Trophoblast cell (in vitro differentiated cells and primary cell): ENCODE measurements at regions not wholly inside any gene's neighbourhood (a gene's known extent, or its start where the extent isn't known, plus 50 kb on each side); places are given as distances from the start of the nearest gene placed in this dataset.

Experiments used
- DNase-seq, 2 donors: peaks; one replicate each; pipeline ENCODE4 v3.0.0-alpha.2; 2016
- H2AFZ ChIP-seq: 2 replicates; pipeline ENCODE4 v1.6.1; 2013; ENCODE audit warnings: low read length, moderate library complexity, mild to moderate bottlenecking; ENCODE audit not compliant: insufficient read depth, poor library complexity
- H2AK5ac ChIP-seq: 2 replicates; pipeline ENCODE4 v1.6.1; 2013; ENCODE audit warnings: mild to moderate bottlenecking, low read length
- H2BK120ac ChIP-seq: 2 replicates; pipeline ENCODE4 v1.6.1; 2013; ENCODE audit warnings: low read length, mild to moderate bottlenecking, moderate library complexity; ENCODE audit not compliant: insufficient read depth, poor library complexity
- H2BK12ac ChIP-seq: 2 replicates; pipeline ENCODE4 v1.6.1; 2013; ENCODE audit warnings: mild to moderate bottlenecking, low read length, moderate library complexity
- H2BK5ac ChIP-seq: 2 replicates; pipeline ENCODE4 v1.6.1; 2013; ENCODE audit warnings: low read length, low read depth, moderate library complexity, mild to moderate bottlenecking; ENCODE audit not compliant: poor library complexity
- H3K14ac ChIP-seq: 2 replicates; pipeline ENCODE4 v1.6.1; 2013; ENCODE audit warnings: mild to moderate bottlenecking, low read length
- H3K18ac ChIP-seq: 2 replicates; pipeline ENCODE4 v1.6.1; 2013; ENCODE audit warnings: mild to moderate bottlenecking, low read length
- H3K23ac ChIP-seq: 2 replicates; pipeline ENCODE4 v1.6.1; 2013; ENCODE audit warnings: low read length
- H3K27ac ChIP-seq: 2 replicates; pipeline ENCODE4 v1.5.1; 2013; ENCODE audit warnings: low read depth, mild to moderate bottlenecking, inconsistent platforms, low read length, moderate library complexity
- H3K27me3 ChIP-seq: 2 replicates; pipeline ENCODE4 v1.6.1; 2013; ENCODE audit warnings: inconsistent platforms, mild to moderate bottlenecking, low read length, moderate library complexity; ENCODE audit not compliant: insufficient read depth
- H3K36me3 ChIP-seq, 2 experiments: 1 replicate in 1 of 2; 2 replicates in 1 of 2; pipeline ENCODE4 v1.6.1; 2013; ENCODE audit warnings: low read length in 2 of 2, mild to moderate bottlenecking in 2 of 2, moderate library complexity in 1 of 2; ENCODE audit not compliant: insufficient read depth in 2 of 2, control insufficient read depth in 1 of 2
- H3K4ac ChIP-seq: 2 replicates; pipeline ENCODE4 v1.6.1; 2013; ENCODE audit warnings: low read depth, mild to moderate bottlenecking, low read length, moderate library complexity
- H3K4me1 ChIP-seq, 2 experiments: 1 replicate in 1 of 2; 2 replicates in 1 of 2; pipeline ENCODE4 v1.6.1; 2013; ENCODE audit warnings: low read length in 2 of 2, mild to moderate bottlenecking in 2 of 2, moderate library complexity in 1 of 2; ENCODE audit not compliant: insufficient read depth in 2 of 2, control insufficient read depth in 1 of 2
- H3K4me2 ChIP-seq: 2 replicates; pipeline ENCODE4 v1.6.1; 2013; ENCODE audit warnings: inconsistent platforms, mild to moderate bottlenecking, low read length, moderate library complexity
- H3K4me3 ChIP-seq: 2 replicates; pipeline ENCODE4 v1.5.1; 2013; ENCODE audit warnings: mild to moderate bottlenecking, low read depth, low read length, inconsistent platforms
- H3K79me1 ChIP-seq: one replicate; pipeline ENCODE4 v1.6.1; 2013; ENCODE audit warnings: low read length
- H3K79me2 ChIP-seq: 2 replicates; pipeline ENCODE4 v1.6.1; 2013; ENCODE audit warnings: low read length, mild to moderate bottlenecking; ENCODE audit not compliant: control insufficient read depth, insufficient read depth, poor library complexity
- H3K9ac ChIP-seq: 2 replicates; pipeline ENCODE4 v1.6.1; 2013; ENCODE audit warnings: mild to moderate bottlenecking, low read length
- H3K9me3 ChIP-seq: 2 replicates; pipeline ENCODE4 v1.6.1; 2013; ENCODE audit warnings: low read depth, mild to moderate bottlenecking, control low read depth, inconsistent platforms, low read length; ENCODE audit not compliant: insufficient read depth
- H4K12ac ChIP-seq: 2 replicates; pipeline ENCODE4 v1.6.1; 2013; ENCODE audit warnings: low read depth, mild to moderate bottlenecking, low read length, moderate library complexity
- H4K8ac ChIP-seq: 2 replicates; pipeline ENCODE4 v1.6.1; 2013; ENCODE audit warnings: low read depth, mild to moderate bottlenecking, low read length, moderate library complexity
- H4K91ac ChIP-seq: one replicate; pipeline ENCODE4 v1.6.1; 2013; ENCODE audit warnings: low read depth, mild to moderate bottlenecking, low read length, moderate library complexity
- WGBS: extraction: QIAGEN DNeasy Blood & Tissue Kit; methylation state at CpG from one replicate; pipeline ENCODE4 v1.1.7; 2013; ENCODE audit warnings: missing lambda C conversion rate; ENCODE audit not compliant: insufficient read length, insufficient coverage; ENCODE audit errors: extremely low coverage; 5-methylcytosine and 5-hydroxymethylcytosine counted together

- H2BK120ac ChIP-seq: no peak overlapping the region
- H3K27ac ChIP-seq: no peak overlapping the region
- H2AK5ac ChIP-seq: no peak overlapping the region
- H3K4me2 ChIP-seq: no peak overlapping the region
- no peaks in the 10 kb centered on the region for H3K36me3 ChIP-seq
- no peak for DNase-seq
- H4K91ac ChIP-seq: no peak overlapping the region
- H3K18ac ChIP-seq: no peak overlapping the region
- H3K27me3 ChIP-seq: no peaks in the 10 kb centered on the region
- no peak overlapping the region for H3K23ac ChIP-seq
- no peaks in the 10 kb centered on the region for H3K9me3 ChIP-seq
- no peaks in the 10 kb centered on the region for H3K79me2 ChIP-seq
- H3K4ac ChIP-seq: no peak overlapping the region
- no peak overlapping the region for H3K9ac ChIP-seq
- H2AFZ ChIP-seq: no peak overlapping the region
- no CpG with 5 or more reads among the region's 2 CpGs for WGBS
- H3K4me1 ChIP-seq: no peaks in the 10 kb centered on the region
- H3K79me1 ChIP-seq: no peaks in the 10 kb centered on the region
- H4K12ac ChIP-seq: no peak overlapping the region
- no peak overlapping the region for H2BK12ac ChIP-seq
- no peak overlapping the region for H4K8ac ChIP-seq
- no peak overlapping the region for H3K4me3 ChIP-seq
- H3K14ac ChIP-seq: no peak overlapping the region
- H2BK5ac ChIP-seq: no peak overlapping the region
Observed at GRCh38 chr2:188850786-188851185, 123.4 kb upstream of the COL3A1 start.

GRCh38 chr2:188851311-188851710 is 122.9 kb upstream of the COL3A1 start:
- no peak overlapping the region for H4K91ac ChIP-seq
- H3K36me3 ChIP-seq: no peaks in the 10 kb centered on the region
- H2BK12ac ChIP-seq: no peak overlapping the region
- DNase-seq: no peak
- H4K12ac ChIP-seq: no peak overlapping the region
- no peak overlapping the region for H3K9ac ChIP-seq
- H2AFZ ChIP-seq: no peak overlapping the region
- H3K4me1 ChIP-seq: no peaks in the 10 kb centered on the region
- H3K9me3 ChIP-seq: no peaks in the 10 kb centered on the region
- no peak overlapping the region for H3K18ac ChIP-seq
- no peaks in the 10 kb centered on the region for H3K79me1 ChIP-seq
- no peak overlapping the region for H3K23ac ChIP-seq
- H3K27me3 ChIP-seq: no peaks in the 10 kb centered on the region
- no peak overlapping the region for H2AK5ac ChIP-seq
- H3K4me2 ChIP-seq: no peak overlapping the region
- no peak overlapping the region for H2BK120ac ChIP-seq
- H2BK5ac ChIP-seq: no peak overlapping the region
- no peak overlapping the region for H3K14ac ChIP-seq
- H3K27ac ChIP-seq: no peak overlapping the region
- no peak overlapping the region for H3K4ac ChIP-seq
- H3K79me2 ChIP-seq: no peaks in the 10 kb centered on the region
- no CpG with 5 or more reads among the region's 1 CpG for WGBS
- no peak overlapping the region for H3K4me3 ChIP-seq
- no peak overlapping the region for H4K8ac ChIP-seq

GRCh38 chr2:188851826-188852225 is 122.3 kb upstream of the COL3A1 start:
- Histone ChIP-seq H2AFZ (no peak overlapping the region), H3K4me3 (no peak overlapping the region), H2BK12ac (no peak overlapping the region), H2BK120ac (no peak overlapping the region), H3K9me3 (no peaks in the 10 kb centered on the region), H3K27me3 (no peaks in the 10 kb centered on the region), H3K23ac (no peak overlapping the region), H3K18ac (no peak overlapping the region), H3K36me3 (no peaks in the 10 kb centered on the region), H3K4me2 (no peak overlapping the region), H3K4me1 (no peaks in the 10 kb centered on the region), H3K79me1 (no peaks in the 10 kb centered on the region), H2BK5ac (no peak overlapping the region), H3K79me2 (no peaks in the 10 kb centered on the region), H4K12ac (no peak overlapping the region), H3K14ac (no peak overlapping the region), H2AK5ac (no peak overlapping the region), H3K4ac (no peak overlapping the region), H4K8ac (no peak overlapping the region), H3K9ac (no peak overlapping the region), H4K91ac (no peak overlapping the region), H3K27ac (no peak overlapping the region)
- no peak for DNase-seq
- no CpG with 5 or more reads among the region's 3 CpGs for WGBS

GRCh38 chr2:188852772-188853171 is 121.4 kb upstream of the COL3A1 start:
- Histone ChIP-seq H3K18ac (no peak overlapping the region), H3K27ac (no peak overlapping the region), H3K4me3 (no peak overlapping the region), H4K91ac (no peak overlapping the region), H4K12ac (no peak overlapping the region), H2AFZ (no peak overlapping the region), H3K14ac (no peak overlapping the region), H3K27me3 (no peaks in the 10 kb centered on the region), H2BK120ac (no peak overlapping the region), H3K9ac (no peak overlapping the region), H2BK12ac (no peak overlapping the region), H3K9me3 (no peaks in the 10 kb centered on the region), H3K4me1 (no peaks in the 10 kb centered on the region), H4K8ac (no peak overlapping the region), H3K79me1 (no peaks in the 10 kb centered on the region), H3K4me2 (no peak overlapping the region), H2AK5ac (no peak overlapping the region), H3K36me3 (no peaks in the 10 kb centered on the region), H3K4ac (no peak overlapping the region), H3K23ac (no peak overlapping the region), H3K79me2 (no peaks in the 10 kb centered on the region), H2BK5ac (no peak overlapping the region)
- DNase-seq: no peak
- WGBS: no CpG with 5 or more reads among the region's 2 CpGs
